ENCODE measurements at regions not wholly inside any gene's neighbourhood (a gene's known extent, or its start where the extent isn't known, plus 50 kb on each side); places are given as distances from the start of the nearest gene placed in this dataset.

DNA sequence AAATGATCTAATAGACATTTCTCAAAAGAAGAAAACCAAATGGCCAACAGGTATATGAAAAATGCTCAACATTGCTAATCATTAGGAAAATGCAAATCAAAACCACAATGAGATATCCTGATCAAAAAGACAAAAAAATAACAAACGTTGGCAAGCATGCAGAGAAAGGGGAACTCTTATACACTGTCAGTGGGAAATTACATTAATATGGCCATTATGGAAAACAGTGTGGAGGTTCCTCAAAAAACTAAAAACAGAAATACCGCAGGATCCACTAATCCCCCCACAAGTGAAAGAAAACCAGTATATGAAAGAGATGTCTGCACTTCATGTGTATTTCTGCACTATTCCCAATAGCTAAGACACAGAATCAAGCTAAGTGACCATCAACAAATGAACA, 57.7 kb upstream of the CTIF start:
- Mint-ChIP-seq H3K27me3 (ENCODE audit: insufficient read depth) (peaks cover 7% of the 10 kb centered on the region), H3K9me3 (peaks cover 9% of the 10 kb centered on the region)
- WGBS, 2 experiments (ENCODE audit: insufficient coverage in 1 of 2, insufficient read length in 1 of 2): 71% methylated on average over 1 of the region's 2 CpGs; no CpG with 5 or more reads in 1 of the 2 experiments

DNA sequence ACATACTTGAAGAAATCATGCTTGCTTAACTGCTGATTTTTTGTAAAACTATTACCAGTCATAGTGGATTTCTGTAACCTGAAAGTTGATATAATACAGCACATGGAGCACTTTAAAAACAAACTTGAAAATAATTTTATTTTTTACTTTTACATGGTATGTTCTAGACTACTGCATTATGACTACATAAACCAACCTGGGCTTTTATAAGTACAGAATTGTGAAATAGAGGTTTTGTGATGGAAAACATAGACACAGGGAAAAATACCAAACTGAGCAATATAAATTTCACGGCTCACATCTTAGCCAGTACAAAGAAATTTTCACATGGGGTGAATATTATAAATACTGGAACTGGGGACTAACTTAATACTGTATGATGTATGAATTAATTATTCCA, 59.3 kb upstream of the CTIF start:
- H3K4me3 ChIP-seq (ENCODE audit: low read length): no peak overlapping the region
- H3K27ac Mint-ChIP-seq: no peak overlapping the region
- no peaks in the 10 kb centered on the region for H3K4me1 ChIP-seq (ENCODE audit: control insufficient read depth, insufficient read depth, low read length)
- WGBS, 2 experiments (ENCODE audit: insufficient coverage in 1 of 2, insufficient read length in 1 of 2): 90% methylated on average over 1 of the region's 1 CpG; no CpG with 5 or more reads in 1 of the 2 experiments
- H3K9me3 ChIP-seq (ENCODE audit: control insufficient read depth, low read length): peaks cover 8% of the 10 kb centered on the region
- TF ChIP-seq, protein P1, sequence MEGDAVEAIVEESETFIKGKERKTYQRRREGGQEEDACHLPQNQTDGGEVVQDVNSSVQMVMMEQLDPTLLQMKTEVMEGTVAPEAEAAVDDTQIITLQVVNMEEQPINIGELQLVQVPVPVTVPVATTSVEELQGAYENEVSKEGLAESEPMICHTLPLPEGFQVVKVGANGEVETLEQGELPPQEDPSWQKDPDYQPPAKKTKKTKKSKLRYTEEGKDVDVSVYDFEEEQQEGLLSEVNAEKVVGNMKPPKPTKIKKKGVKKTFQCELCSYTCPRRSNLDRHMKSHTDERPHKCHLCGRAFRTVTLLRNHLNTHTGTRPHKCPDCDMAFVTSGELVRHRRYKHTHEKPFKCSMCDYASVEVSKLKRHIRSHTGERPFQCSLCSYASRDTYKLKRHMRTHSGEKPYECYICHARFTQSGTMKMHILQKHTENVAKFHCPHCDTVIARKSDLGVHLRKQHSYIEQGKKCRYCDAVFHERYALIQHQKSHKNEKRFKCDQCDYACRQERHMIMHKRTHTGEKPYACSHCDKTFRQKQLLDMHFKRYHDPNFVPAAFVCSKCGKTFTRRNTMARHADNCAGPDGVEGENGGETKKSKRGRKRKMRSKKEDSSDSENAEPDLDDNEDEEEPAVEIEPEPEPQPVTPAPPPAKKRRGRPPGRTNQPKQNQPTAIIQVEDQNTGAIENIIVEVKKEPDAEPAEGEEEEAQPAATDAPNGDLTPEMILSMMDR (conservative IDR thresholded peaks at IDR 0.05): no peak
- H3K4me3 Mint-ChIP-seq: no peak overlapping the region
- no peak overlapping the region for H3K9ac ChIP-seq (ENCODE audit: extremely low read depth, low read length, poor library complexity, severe bottlenecking)
- H3K4me1 Mint-ChIP-seq: peaks cover 8% of the 10 kb centered on the region
- no peaks in the 10 kb centered on the region for H3K36me3 ChIP-seq (ENCODE audit: control insufficient read depth, insufficient read depth, low read length)
- H3K9me3 Mint-ChIP-seq: peaks cover 9% of the 10 kb centered on the region
- H3K36me3 Mint-ChIP-seq (ENCODE audit: low read depth): no peaks in the 10 kb centered on the region
- peaks cover 3% of the 10 kb centered on the region for H3K27me3 Mint-ChIP-seq (ENCODE audit: insufficient read depth)
- H3K27me3 ChIP-seq (ENCODE audit: control insufficient read depth, insufficient read depth, low read length, poor library complexity, severe bottlenecking): no peaks in the 10 kb centered on the region
- H3K27ac ChIP-seq (ENCODE audit: low read depth, low read length): no peak overlapping the region
- DNase-seq: no peak

More for the DNA sequence above, 57.7 kb upstream of the CTIF start:
- Mint-ChIP-seq H3K4me3 (no peak overlapping the region), H3K27ac (no peak overlapping the region), H3K4me1 (peaks cover 6% of the 10 kb centered on the region), H3K36me3 (ENCODE audit: low read depth) (no peaks in the 10 kb centered on the region)
- TF ChIP-seq, protein P1 (conservative IDR thresholded peaks at IDR 0.05): no peak
- Histone ChIP-seq H3K4me1 (ENCODE audit: control insufficient read depth, insufficient read depth, low read length) (no peaks in the 10 kb centered on the region), H3K27me3 (ENCODE audit: control insufficient read depth, insufficient read depth, low read length, poor library complexity, severe bottlenecking) (no peaks in the 10 kb centered on the region), H3K36me3 (ENCODE audit: control insufficient read depth, insufficient read depth, low read length) (no peaks in the 10 kb centered on the region), H3K9me3 (ENCODE audit: control insufficient read depth, low read length) (peaks cover 8% of the 10 kb centered on the region), H3K27ac (ENCODE audit: low read depth, low read length) (no peak overlapping the region), H3K4me3 (ENCODE audit: low read length) (no peak overlapping the region), H3K9ac (ENCODE audit: extremely low read depth, low read length, poor library complexity, severe bottlenecking) (no peak overlapping the region)
- no peak for DNase-seq

GRCh38 chr18:48477348-48477747, 61.5 kb upstream of the CTIF start:
- no peaks in the 10 kb centered on the region for H3K4me1 ChIP-seq (ENCODE audit: control insufficient read depth, insufficient read depth, low read length)
- H3K9ac ChIP-seq (ENCODE audit: extremely low read depth, low read length, poor library complexity, severe bottlenecking): no peak overlapping the region
- peaks cover 11% of the 10 kb centered on the region for H3K27me3 Mint-ChIP-seq (ENCODE audit: insufficient read depth)
- no peaks in the 10 kb centered on the region for H3K27me3 ChIP-seq (ENCODE audit: control insufficient read depth, insufficient read depth, low read length, poor library complexity, severe bottlenecking)
- peaks cover 10% of the 10 kb centered on the region for H3K9me3 Mint-ChIP-seq
- no peaks in the 10 kb centered on the region for H3K36me3 Mint-ChIP-seq (ENCODE audit: low read depth)
- no peak overlapping the region for H3K4me3 Mint-ChIP-seq
- H3K4me1 Mint-ChIP-seq: peaks cover 8% of the 10 kb centered on the region
- H3K9me3 ChIP-seq (ENCODE audit: control insufficient read depth, low read length): peaks cover 8% of the 10 kb centered on the region
- no peak overlapping the region for H3K27ac Mint-ChIP-seq
- H3K27ac ChIP-seq (ENCODE audit: low read depth, low read length): no peak overlapping the region
- WGBS, 2 experiments (ENCODE audit: insufficient coverage in 1 of 2, insufficient read length in 1 of 2): 97 to 100% methylated on average over 1 to 2 of the region's 2 CpGs
- H3K4me3 ChIP-seq (ENCODE audit: low read length): no peak overlapping the region
- H3K36me3 ChIP-seq (ENCODE audit: control insufficient read depth, insufficient read depth, low read length): no peaks in the 10 kb centered on the region
- TF ChIP-seq, protein P1 (conservative IDR thresholded peaks at IDR 0.05): no peak
- no peak for DNase-seq

Data from endodermal cell (in vitro differentiated cells).